ENCODE measurements at regions not wholly inside any gene's neighbourhood (a gene's known extent, or its start where the extent isn't known, plus 50 kb on each side); places are given as distances from the start of the nearest gene placed in this dataset.

- ATAC-seq (replicated peaks in 1 of 4): no peak
- Histone ChIP-seq H3K4me1 (ENCODE audit: control insufficient read depth in 1 of 2, extremely low read depth in 1 of 2, insufficient read depth in 2 of 2, low read length in 2 of 2) (peaks cover 0 to 4% of the 10 kb centered on the region in 2 experiments), H3K27ac (ENCODE audit: low read length) (no peak overlapping the region), H3K9me3 (no peaks in the 10 kb centered on the region), H3K36me3 (ENCODE audit: control insufficient read depth in 2 of 2, extremely low read depth in 1 of 2, insufficient read depth in 1 of 2, low read length in 1 of 2) (no peaks in the 10 kb centered on the region), H3K27me3 (replicated peaks in 1 of 2; ENCODE audit: control insufficient read depth in 2 of 2, extremely low read depth in 1 of 2, insufficient read depth in 2 of 2, low read length in 1 of 2) (no peaks in the 10 kb centered on the region), H3K4me3 (ENCODE audit: control insufficient read depth in 1 of 2, extremely low read depth in 1 of 2, low read length in 1 of 2) (no peak overlapping the region)
- no CpG with 5 or more reads among the region's 4 CpGs for WGBS (ENCODE audit: insufficient coverage)
- peaks cover 0 to 2% (median 0%) of the 10 kb centered on the region in 3 donors for H3K9me3 Mint-ChIP-seq
- no peak for DNase-seq
- H3K27ac Mint-ChIP-seq: no peak overlapping the region
- peaks cover 13 to 41% (median 23%) of the 10 kb centered on the region in 3 donors for H3K4me1 Mint-ChIP-seq
- peaks cover 9% of the 10 kb centered on the region for H3K36me3 Mint-ChIP-seq
- ChIA-PET CTCF (no interaction called here), POLR2A (no interaction called here)
- H3K27me3 Mint-ChIP-seq: no peaks in the 10 kb centered on the region
- H3K4me3 Mint-ChIP-seq: no peak overlapping the region
Observed at GRCh38 chr9:675697-676370, 165.7 kb upstream of the DMRT1 start.

DNA sequence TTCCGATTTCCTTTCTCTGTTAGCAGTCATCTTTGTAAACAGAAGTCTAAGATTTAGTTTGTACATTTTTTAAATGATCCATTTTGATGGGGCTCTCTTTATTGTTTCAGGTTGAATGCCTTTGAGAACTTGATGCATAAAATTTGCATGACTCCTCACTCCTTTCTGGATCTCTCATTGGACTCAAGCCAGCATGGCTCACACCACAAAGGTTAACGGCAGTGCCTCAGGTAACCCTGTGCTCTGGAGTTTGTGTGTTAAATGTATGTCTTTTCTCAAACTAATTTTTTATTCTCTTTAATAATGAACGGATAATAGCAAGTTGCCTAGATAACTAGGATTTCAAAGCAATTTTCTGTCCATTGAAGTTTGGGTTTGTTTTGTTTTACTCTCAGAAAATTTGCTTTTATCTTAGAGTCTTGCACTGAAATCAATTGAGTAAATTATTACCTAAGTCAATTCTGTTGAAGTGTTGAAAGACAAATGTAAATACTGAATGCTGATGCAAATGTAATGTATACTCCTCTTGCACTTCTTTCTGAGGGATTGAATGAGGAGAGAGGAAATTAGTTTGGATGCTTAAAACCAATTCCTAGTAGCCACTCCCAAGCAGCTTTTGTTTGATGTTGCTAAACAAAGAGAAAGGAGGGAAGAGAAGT, 164.6 kb upstream of the DMRT1 start:
- Mint-ChIP-seq H3K4me1 (peaks cover 13 to 41% (median 23%) of the 10 kb centered on the region in 3 donors), H3K4me3 (peak overlapping the region in 2 of 3 donors; percentile 39 to 76), H3K27ac (no peak overlapping the region), H3K36me3 (peaks cover 8% of the 10 kb centered on the region), H3K27me3 (no peaks in the 10 kb centered on the region), H3K9me3 (no peaks in the 10 kb centered on the region)
- ChIA-PET CTCF (no interaction called here), POLR2A (no interaction called here)
- H3K4me1 ChIP-seq (ENCODE audit: control insufficient read depth in 1 of 2, extremely low read depth in 1 of 2, insufficient read depth in 2 of 2, low read length in 2 of 2): peaks cover 0 to 4% of the 10 kb centered on the region in 2 experiments
- no peaks in the 10 kb centered on the region for H3K9me3 ChIP-seq
- no peak for ATAC-seq (replicated peaks in 1 of 4)
- H3K4me3 ChIP-seq (ENCODE audit: control insufficient read depth in 1 of 2, extremely low read depth in 1 of 2, low read length in 1 of 2): no peak overlapping the region
- no peak overlapping the region for H3K27ac ChIP-seq (ENCODE audit: low read length)
- no peaks in the 10 kb centered on the region for H3K36me3 ChIP-seq (ENCODE audit: control insufficient read depth in 2 of 2, extremely low read depth in 1 of 2, insufficient read depth in 1 of 2, low read length in 1 of 2)
- no peak for DNase-seq
- WGBS (ENCODE audit: insufficient coverage): no CpG with 5 or more reads among the region's 3 CpGs
- no peaks in the 10 kb centered on the region for H3K27me3 ChIP-seq (replicated peaks in 1 of 2; ENCODE audit: control insufficient read depth in 2 of 2, extremely low read depth in 1 of 2, insufficient read depth in 2 of 2, low read length in 1 of 2)

DNA sequence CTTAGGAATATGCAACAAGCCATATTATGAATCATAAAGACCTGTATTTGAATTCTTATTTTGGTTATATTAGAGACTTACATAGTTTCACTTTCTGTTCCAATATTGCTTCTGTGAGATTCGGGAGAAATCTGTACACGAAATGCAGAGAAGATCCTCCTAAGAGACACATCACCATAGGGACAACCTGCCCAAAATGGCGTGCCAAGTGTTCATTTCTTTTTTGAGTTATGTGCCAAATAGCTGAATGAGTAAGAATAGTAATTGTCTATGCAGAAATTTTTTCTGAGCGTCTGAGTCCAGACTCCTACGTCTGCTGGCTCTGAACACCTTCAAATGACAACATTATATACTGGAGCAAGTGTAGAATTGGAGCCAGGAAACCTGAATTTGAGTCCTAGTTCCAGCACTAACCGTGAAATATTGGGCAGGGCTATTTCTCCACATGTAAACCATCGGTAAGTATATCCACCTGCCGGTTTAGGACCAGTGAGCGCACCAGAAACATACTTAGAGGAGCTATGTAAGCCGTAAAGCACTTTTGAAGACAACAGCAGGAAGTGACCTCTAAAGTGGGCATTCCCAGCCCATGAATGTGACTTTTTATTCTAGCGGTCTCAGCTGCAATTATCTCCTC, 163.9 kb upstream of the DMRT1 start:
- Mint-ChIP-seq H3K36me3 (peaks cover 8% of the 10 kb centered on the region), H3K9me3 (no peaks in the 10 kb centered on the region), H3K4me3 (peak overlapping the region; percentile 34 to 76 (median 39)), H3K27ac (no peak overlapping the region), H3K4me1 (peaks cover 13 to 41% (median 23%) of the 10 kb centered on the region in 3 donors), H3K27me3 (no peaks in the 10 kb centered on the region)
- ChIA-PET POLR2A (no interaction called here), CTCF (no interaction called here)
- H3K27me3 ChIP-seq (replicated peaks in 1 of 2; ENCODE audit: control insufficient read depth in 2 of 2, extremely low read depth in 1 of 2, insufficient read depth in 2 of 2, low read length in 1 of 2): no peaks in the 10 kb centered on the region
- H3K9me3 ChIP-seq: no peaks in the 10 kb centered on the region
- ATAC-seq (replicated peaks in 1 of 4) (no peak), DNase-seq (no peak)
- H3K27ac ChIP-seq (ENCODE audit: low read length): no peak overlapping the region
- no peaks in the 10 kb centered on the region for H3K36me3 ChIP-seq (ENCODE audit: control insufficient read depth in 2 of 2, extremely low read depth in 1 of 2, insufficient read depth in 1 of 2, low read length in 1 of 2)
- H3K4me1 ChIP-seq (ENCODE audit: control insufficient read depth in 1 of 2, extremely low read depth in 1 of 2, insufficient read depth in 2 of 2, low read length in 2 of 2): peaks cover 0 to 4% of the 10 kb centered on the region in 2 experiments
- WGBS (ENCODE audit: insufficient coverage): 80% methylated on average over 4 of the region's 11 CpGs
- no peak overlapping the region for H3K4me3 ChIP-seq (ENCODE audit: control insufficient read depth in 1 of 2, extremely low read depth in 1 of 2, low read length in 1 of 2)

- Histone ChIP-seq H3K36me3 (ENCODE audit: control insufficient read depth in 2 of 2, extremely low read depth in 1 of 2, insufficient read depth in 1 of 2, low read length in 1 of 2) (no peaks in the 10 kb centered on the region), H3K4me1 (ENCODE audit: control insufficient read depth in 1 of 2, extremely low read depth in 1 of 2, insufficient read depth in 2 of 2, low read length in 2 of 2) (peaks cover 0 to 4% of the 10 kb centered on the region in 2 experiments), H3K4me3 (ENCODE audit: control insufficient read depth in 1 of 2, extremely low read depth in 1 of 2, low read length in 1 of 2) (no peak overlapping the region), H3K27ac (ENCODE audit: low read length) (no peak overlapping the region), H3K27me3 (replicated peaks in 1 of 2; ENCODE audit: control insufficient read depth in 2 of 2, extremely low read depth in 1 of 2, insufficient read depth in 2 of 2, low read length in 1 of 2) (no peaks in the 10 kb centered on the region), H3K9me3 (no peaks in the 10 kb centered on the region)
- WGBS (ENCODE audit: insufficient coverage): no CpG with 5 or more reads among the region's 1 CpG
- Mint-ChIP-seq H3K4me3 (no peak overlapping the region), H3K27me3 (no peaks in the 10 kb centered on the region), H3K4me1 (peaks cover 13 to 32% (median 23%) of the 10 kb centered on the region in 3 donors), H3K27ac (no peak overlapping the region), H3K9me3 (no peaks in the 10 kb centered on the region), H3K36me3 (peaks cover 8% of the 10 kb centered on the region)
- DNase-seq (no peak), ATAC-seq (replicated peaks in 1 of 4) (no peak)
- ChIA-PET CTCF (no interaction called here), POLR2A (no interaction called here)
Observed at GRCh38 chr9:678897-679296, 162.6 kb upstream of the DMRT1 start.

GRCh38 chr9:679462-679861, 162.0 kb upstream of the DMRT1 start:
- WGBS (ENCODE audit: insufficient coverage): 100% methylated on average over 3 of the region's 6 CpGs
- POLR2A ChIA-PET: no interaction called here
- peaks cover 11 to 28% (median 23%) of the 10 kb centered on the region in 3 donors for H3K4me1 Mint-ChIP-seq

DNA sequence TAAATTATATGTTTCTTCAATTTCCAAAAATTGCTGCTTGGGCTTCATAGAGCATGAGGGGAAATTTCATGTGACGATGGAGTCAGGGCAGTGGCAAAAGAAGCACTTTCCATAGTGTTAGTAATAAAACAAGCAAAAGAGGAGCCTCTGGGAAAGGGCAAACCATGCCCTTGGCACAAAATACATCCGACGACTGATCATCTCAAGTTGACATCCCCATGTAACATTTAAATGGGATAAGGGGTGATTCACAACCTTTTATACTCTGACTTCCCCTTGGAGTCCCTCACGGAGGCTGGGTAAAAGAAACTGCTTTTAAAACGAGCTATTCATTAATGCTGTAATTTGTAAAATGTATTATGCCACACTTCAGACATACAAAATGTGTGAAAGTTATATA, 161.4 kb upstream of the DMRT1 start:
- no CpG with 5 or more reads among the region's 5 CpGs for WGBS (ENCODE audit: insufficient coverage)
- Histone ChIP-seq H3K9me3 (no peaks in the 10 kb centered on the region), H3K36me3 (ENCODE audit: control insufficient read depth in 2 of 2, extremely low read depth in 1 of 2, insufficient read depth in 1 of 2, low read length in 1 of 2) (no peaks in the 10 kb centered on the region), H3K4me1 (ENCODE audit: control insufficient read depth in 1 of 2, extremely low read depth in 1 of 2, insufficient read depth in 2 of 2, low read length in 2 of 2) (peaks cover 0 to 4% of the 10 kb centered on the region in 2 experiments), H3K27me3 (replicated peaks in 1 of 2; ENCODE audit: control insufficient read depth in 2 of 2, extremely low read depth in 1 of 2, insufficient read depth in 2 of 2, low read length in 1 of 2) (no peaks in the 10 kb centered on the region), H3K27ac (ENCODE audit: low read length) (no peak overlapping the region), H3K4me3 (ENCODE audit: control insufficient read depth in 1 of 2, extremely low read depth in 1 of 2, low read length in 1 of 2) (no peak overlapping the region)
- Mint-ChIP-seq H3K4me3 (no peak overlapping the region), H3K27ac (no peak overlapping the region), H3K4me1 (peaks cover 11 to 28% (median 23%) of the 10 kb centered on the region in 3 donors), H3K27me3 (no peaks in the 10 kb centered on the region), H3K9me3 (no peaks in the 10 kb centered on the region), H3K36me3 (peaks cover 11% of the 10 kb centered on the region)
- DNase-seq: no peak
- no peak for ATAC-seq (replicated peaks in 1 of 4)
- ChIA-PET CTCF (no interaction called here), POLR2A (no interaction called here)

More at GRCh38 chr9:679462-679861, 162.0 kb upstream of the DMRT1 start:
- H3K4me1 ChIP-seq (ENCODE audit: control insufficient read depth in 1 of 2, extremely low read depth in 1 of 2, insufficient read depth in 2 of 2, low read length in 2 of 2): peaks cover 0 to 4% of the 10 kb centered on the region in 2 experiments
- H3K36me3 ChIP-seq (ENCODE audit: control insufficient read depth in 2 of 2, extremely low read depth in 1 of 2, insufficient read depth in 1 of 2, low read length in 1 of 2): no peaks in the 10 kb centered on the region
- H3K27ac ChIP-seq (ENCODE audit: low read length): no peak overlapping the region
- CTCF ChIA-PET: no interaction called here
- H3K27ac Mint-ChIP-seq: no peak overlapping the region
- peaks cover 9% of the 10 kb centered on the region for H3K36me3 Mint-ChIP-seq
- H3K9me3 Mint-ChIP-seq: no peaks in the 10 kb centered on the region
- ATAC-seq (replicated peaks in 1 of 4) (no peak), DNase-seq (no peak)
- H3K4me3 Mint-ChIP-seq: no peak overlapping the region
- no peak overlapping the region for H3K4me3 ChIP-seq (ENCODE audit: control insufficient read depth in 1 of 2, extremely low read depth in 1 of 2, low read length in 1 of 2)
- no peaks in the 10 kb centered on the region for H3K9me3 ChIP-seq
- no peaks in the 10 kb centered on the region for H3K27me3 Mint-ChIP-seq
- no peaks in the 10 kb centered on the region for H3K27me3 ChIP-seq (replicated peaks in 1 of 2; ENCODE audit: control insufficient read depth in 2 of 2, extremely low read depth in 1 of 2, insufficient read depth in 2 of 2, low read length in 1 of 2)
